ENCODE measurements at regions not wholly inside any gene's neighbourhood (a gene's known extent, or its start where the extent isn't known, plus 50 kb on each side); places are given as distances from the start of the nearest gene placed in this dataset.

- DNase-seq = no peak
- intact Hi-C loops (cut with DNase I) = no loop called here
These were observed 269.3 kb upstream of the SIX2 start for GRCh38 chr2:45278365-45279078.

DNA sequence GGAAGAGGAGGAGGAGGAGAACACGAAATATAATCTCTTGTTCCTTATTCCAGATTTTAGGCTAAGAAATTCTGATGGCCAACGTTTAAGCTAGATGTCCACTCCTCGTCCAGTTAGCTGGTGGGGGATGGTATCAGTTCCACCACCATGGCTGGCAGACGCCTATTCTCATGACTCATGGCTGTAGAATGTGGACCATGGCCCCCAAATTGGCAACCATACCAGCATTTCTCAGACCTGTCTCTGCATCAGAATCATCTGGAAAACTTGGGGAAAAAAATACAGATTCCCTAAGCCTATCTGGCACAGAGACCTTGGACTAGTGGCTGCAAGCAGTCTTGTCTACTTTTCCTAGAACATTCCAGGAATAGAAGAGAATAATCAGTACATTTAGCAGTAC is 267.7 kb upstream of the SIX2 start:
- intact Hi-C loops (cut with DNase I) = no loop called here

DNA sequence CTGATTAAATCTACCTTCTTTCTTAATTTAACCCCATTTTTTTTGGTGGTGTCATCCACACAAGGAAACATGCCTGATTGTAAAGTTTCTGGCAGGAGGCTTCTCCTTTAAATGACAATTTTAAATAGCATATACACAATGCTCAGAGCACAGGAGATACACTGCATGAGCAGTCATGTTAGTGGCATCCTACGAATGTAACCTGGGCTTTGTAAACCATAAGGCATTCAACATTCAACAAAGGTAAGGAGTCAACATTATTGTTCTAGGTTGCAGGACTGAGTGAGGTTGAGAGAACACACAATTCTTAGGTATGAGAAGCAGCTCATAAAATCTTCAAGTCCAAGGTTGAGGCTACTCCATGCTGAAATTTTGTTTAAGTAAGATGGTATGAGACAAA is 266.6 kb upstream of the SIX2 start:
- no peak for DNase-seq
- intact Hi-C loops (cut with DNase I) = no loop called here

More for the DNA sequence above, 267.7 kb upstream of the SIX2 start:
- no peak for DNase-seq

DNA sequence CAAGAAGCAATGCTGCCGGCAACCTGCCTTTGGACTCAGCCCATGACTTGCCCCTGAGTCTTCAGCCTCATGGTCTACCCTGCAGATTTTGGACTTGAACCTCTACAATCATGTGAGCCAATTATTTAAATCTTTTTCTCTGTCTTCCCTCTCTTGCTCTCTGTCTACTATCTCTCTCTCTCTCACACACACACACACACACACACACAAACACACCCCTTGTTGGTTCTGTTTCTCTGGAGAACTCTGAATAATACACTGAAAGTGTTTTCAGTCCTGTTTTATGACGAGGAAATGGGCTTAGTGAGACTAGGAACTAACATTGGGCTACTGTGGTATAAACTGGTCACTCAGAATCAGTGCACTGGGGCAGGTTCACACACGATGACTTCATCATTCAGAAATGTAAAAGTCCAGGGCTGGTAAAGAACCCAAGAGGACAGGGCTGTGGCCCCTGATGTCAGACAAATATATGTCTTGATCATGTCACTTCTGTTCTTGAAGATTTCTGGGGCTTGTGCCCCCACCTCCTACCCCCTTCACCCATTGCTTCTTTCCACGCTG is 266.1 kb upstream of the SIX2 start:
- intact Hi-C loops (cut with DNase I) = no loop called here
- no peak for DNase-seq

DNA sequence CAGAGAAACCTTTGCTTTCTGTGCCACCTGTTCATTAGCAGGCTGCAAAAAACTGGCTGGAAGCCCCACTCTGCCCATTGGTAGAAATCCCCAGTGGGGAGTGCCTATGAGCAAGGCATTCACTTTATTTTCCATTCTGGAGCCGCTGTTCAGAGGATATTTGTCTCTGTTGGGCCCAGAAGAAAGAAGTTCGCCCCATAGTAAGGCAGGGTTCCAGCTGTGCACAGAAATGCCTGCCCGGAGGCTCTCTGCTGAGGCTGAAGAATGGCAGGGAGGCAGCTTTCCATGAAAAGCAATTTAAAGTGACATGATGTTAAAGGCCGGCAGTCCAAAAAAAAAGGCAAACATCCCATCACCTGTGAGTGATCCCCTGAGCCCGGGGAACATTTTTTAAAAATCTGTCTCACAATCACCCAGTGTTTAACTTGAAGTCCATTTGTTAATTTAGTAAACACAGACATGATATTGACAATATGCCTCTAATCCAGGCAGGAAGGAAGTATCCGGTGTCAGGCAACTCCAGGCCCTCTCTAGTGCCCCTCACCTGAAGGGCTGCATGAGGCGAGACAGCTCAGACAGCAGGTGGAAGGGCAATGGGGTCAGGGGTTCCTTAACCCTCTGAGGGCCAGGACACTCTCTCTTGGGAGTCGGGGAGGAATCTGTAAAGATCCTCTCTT is 265.1 kb upstream of the SIX2 start:
- intact Hi-C loops (cut with DNase I) = no loop called here

DNA sequence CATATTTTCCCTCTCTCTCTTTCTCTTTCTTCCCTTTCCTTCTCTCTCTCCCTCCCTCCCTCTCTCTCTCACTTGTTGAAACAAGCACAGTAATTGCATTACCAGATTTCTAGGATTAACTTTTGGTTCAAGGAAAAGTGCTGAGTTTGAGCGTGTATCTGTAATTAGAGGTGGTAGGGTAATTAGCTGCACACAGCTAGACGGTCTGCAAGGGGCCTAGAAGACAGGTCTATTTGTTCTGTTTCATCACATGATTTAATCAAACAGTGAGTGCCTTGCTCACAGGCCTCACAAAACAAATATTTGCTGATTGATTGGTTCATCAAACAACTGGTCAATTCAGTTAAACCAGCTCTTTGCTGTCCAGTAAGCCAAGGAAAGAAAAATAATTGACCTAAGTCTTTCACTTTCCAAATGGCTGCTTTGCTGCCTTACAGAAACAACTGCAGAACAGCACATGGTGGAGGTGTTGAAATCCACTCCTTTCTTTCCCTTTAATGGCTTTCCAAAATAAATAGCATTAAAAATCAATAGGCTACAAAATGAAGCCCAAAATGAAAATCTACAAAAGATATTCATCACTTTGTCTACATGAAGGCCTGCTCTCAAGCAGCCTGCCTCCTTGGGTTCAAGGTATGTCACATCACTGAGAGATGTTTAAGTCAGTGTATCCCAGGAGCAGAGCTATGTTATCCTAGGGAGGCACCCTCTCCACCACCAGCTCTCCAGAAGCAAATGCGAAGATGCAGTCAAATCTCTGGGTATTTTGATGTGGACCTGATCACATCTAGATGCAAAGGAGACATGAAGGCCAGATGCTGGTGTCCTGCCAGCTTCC is 264.4 kb upstream of the SIX2 start:
- intact Hi-C loops (cut with DNase I) = no loop called here
- DNase-seq = no peak

More for the DNA sequence above, 265.1 kb upstream of the SIX2 start:
- DNase-seq = peak in 1 of 42 donors; percentile 6

DNA sequence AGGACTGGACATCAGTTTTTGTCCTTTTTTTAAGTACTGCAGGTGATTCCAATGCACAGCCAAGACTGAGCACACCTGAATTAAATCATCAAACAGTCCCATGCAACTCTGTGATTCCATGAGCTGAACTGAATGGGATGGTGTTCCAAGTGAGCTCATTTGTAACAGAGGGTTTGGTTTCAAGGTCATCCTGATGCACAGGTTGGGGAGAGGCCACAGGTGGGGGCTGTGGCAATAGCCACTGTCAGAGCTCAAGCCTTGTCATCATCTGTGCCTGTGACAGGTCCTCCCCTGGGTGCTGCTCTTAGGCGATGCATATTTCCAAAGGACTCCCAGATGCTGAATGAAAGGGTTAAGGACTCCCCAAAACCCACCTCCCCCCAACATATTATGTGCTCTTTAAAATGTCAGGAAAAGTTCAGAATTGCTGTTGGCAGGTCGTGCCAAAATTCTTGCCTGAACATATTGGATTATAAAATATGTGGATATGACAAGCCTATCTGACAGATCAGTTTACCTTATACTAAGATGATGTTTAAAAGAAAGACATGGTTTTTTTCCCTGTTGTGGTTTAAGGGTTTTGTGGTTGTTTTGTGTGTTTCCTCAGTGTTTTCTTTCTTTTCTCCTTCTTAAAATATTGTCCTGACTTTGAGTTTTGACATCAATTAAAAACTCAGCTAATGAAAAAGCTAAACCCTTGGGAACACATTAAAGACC is 263.5 kb upstream of the SIX2 start:
- intact Hi-C loops (cut with DNase I) = no loop called here
- no peak for DNase-seq

DNA sequence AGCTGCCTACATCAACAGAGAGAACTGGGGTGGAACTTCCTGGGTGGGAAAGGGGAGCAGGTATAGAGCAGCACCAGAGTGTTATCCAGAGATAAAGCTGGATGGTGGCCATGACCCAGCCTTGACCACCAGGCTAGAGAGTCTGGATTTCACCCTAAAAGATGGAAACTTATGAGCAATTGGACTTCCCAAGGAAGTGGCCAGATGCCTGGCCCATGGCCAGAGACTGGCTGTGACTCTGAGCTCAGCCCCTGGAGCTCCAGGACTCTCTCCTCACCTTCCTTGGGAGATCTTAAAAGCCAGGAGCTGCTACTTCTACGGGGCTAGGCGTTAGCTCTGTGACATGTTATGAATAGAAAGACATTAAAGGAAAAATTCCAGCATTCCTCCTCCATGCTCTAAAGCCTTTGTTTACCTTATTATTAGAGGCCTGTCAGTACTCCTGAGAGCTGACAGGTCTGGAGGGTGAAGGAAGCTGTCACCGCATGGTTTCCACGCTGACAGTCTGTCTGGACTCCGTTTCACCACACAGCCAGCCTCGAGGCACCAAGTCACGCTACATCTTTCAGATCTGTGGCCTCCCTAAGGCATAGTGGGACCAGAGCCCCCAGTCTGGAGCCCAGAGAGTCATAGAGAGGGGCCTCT is 260.0 kb upstream of the SIX2 start:
- DNase-seq = peak in 1 of 42 donors; percentile 8
- intact Hi-C loops (cut with DNase I) = no loop called here

DNA sequence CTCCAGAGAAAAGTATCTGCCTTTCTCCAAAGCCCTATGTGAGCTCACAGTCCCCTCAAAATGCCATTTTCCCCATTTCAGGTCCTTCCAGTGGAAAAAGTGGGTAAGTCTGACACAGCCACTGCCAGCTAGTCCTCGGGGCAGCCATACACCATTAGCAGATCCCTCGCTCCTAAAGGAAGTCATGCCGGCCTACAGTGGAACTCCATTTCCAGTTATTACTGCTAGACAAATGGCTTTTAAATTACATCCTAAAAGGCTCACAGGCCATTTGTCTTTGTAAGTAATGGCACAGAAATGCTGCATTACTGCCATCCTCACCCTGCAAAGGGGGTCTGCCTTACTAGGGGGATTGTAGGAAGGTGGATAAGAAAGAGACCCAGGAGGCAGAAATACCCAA is 259.4 kb upstream of the SIX2 start:
- intact Hi-C loops (cut with DNase I) = no loop called here
- DNase-seq = peak in 1 of 42 donors; percentile 1

DNA sequence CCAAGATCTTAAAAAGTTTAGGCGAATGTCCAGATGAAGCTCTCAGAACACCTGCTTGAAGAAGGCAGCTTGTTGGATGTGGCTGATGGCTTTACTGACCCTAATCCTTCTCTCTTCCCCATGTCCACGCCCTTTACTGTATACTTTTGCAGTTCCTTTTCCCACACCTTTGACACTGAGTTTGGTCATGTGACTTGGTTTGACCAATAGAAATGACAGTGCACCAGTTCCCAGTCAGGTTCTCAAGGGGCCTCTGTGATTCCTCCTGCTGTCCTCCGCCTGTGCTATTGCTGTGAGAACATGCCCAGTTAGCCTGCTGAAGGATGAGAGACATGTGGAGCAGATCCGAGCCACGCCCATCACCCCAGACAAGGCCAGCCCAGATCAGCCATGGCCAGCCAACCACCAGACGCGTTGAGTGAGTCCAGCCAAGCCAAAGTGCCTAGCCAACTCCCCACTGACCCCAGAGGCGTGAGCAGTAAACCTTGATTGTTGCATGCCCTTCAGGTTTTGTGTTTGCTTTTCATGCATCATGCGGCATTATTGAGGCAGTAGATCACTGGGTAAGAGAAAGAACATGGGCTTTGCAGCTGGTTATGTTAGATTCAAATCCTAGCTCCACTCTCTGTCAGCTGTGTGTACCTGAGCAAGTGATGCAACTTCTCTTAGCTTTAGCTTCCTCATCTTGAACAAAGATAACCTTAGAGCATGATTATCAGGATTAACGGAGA is 258.0 kb upstream of the SIX2 start:
- peak in 1 of 42 donors; percentile 4 for DNase-seq
- intact Hi-C loops (cut with DNase I) = no loop called here

- DNase-seq = peak in 6 of 42 donors; percentile 24 to 57 (median 50)
- intact Hi-C loops (cut with DNase I) = no loop called here
These were observed 256.1 kb upstream of the SIX2 start for GRCh38 chr2:45265336-45265735.

GRCh38 chr2:45264227-45265225 is 255.3 kb upstream of the SIX2 start:
- DNase-seq = peak in 1 of 42 donors; percentile 13
- intact Hi-C loops (cut with DNase I) = no loop called here

DNA sequence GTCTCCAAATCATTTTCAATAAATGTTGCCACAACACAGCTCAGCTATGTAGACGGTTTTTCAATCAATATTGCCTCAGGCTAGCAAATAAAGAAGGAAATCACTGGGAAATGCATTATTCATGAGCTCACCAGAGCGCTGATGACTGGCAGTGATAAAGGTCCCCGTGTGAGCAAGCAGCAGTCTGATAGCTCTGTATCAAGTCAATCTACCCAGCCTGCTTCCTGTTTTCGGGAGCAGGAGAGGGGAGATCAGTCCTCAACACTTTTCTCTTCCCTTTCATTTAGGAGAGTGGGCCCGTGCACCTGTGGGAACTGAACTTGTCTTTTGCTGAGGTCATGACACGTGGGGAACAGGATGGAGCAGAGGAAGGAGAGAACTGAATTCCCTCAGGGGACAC is 253.9 kb upstream of the SIX2 start:
- intact Hi-C loops (cut with DNase I) = no loop called here
- DNase-seq = peak in 1 of 42 donors; percentile 5

GRCh38 chr2:45261746-45262145 is 252.5 kb upstream of the SIX2 start:
- intact Hi-C loops (cut with DNase I) = no loop called here

DNA sequence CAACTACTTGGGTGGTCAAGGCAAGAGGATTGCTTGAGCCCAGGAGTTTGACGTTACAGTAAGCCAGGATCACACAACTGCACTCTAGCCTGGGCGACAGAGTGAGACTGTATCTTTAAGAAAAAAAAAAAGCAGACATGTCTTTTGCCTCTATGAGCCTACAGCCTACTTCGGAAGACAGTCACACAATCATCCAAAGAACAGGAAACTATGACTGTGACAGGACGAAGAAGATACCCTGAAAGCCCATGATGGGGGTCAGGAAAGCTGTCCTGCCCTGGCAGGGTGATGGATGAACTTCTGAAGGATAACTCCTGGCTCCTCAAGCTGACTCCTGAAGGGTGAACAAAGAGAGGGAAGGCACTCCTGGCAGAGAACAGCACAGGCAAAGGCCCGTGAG is 251.7 kb upstream of the SIX2 start:
- intact Hi-C loops (cut with DNase I) = no loop called here

More at GRCh38 chr2:45261746-45262145, 252.5 kb upstream of the SIX2 start:
- DNase-seq = peak in 37 of 42 donors; percentile 13 to 84 (median 56)

DNA sequence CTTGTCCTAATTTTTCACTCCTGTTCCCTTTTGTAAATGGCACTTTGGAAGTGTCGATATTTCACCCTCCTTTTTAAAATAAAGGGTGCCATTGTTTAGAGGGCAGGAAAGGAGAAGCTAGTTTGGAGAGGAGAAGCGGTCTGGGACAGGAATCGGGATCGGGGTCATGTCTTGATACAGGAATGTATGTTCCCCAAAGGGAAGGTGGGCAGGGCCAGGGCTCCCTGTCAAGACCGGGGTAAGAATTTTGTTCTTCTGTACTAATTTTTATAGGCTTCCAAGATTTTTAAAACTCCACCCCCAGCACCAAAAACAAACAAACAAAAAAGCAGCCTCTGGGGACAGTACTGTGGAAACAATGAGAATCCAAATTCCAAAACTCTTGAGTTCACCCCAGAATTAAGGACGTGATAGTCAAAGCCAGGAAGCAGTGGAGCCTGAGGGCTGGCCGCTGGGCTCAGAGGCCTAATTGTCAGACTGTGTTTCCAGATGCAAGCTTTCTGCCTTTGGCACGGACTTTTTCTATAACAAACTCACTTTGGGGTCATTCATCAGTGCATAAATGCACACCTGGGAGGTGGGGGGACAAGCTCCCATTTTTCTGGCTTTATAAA is 250.4 kb upstream of the SIX2 start:
- intact Hi-C loops (cut with DNase I) = no loop called here
- peak in 3 of 42 donors; percentile 17 to 35 (median 32) for DNase-seq

More for the DNA sequence above, 251.7 kb upstream of the SIX2 start:
- DNase-seq = peak in 1 of 42 donors; percentile 39

Data from head of caudate nucleus (tissue), 42 donors.